Vagina (tissue), 2 donors: ENCODE measurements at regions not wholly inside any gene's neighbourhood (a gene's known extent, or its start where the extent isn't known, plus 50 kb on each side); places are given as distances from the start of the nearest gene placed in this dataset.

Experiments used
- POLR2AphosphoS5 ChIP-seq, 2 donors: sonication (generic); formaldehyde crosslinking; IDR thresholded peaks; one replicate each; pipeline ENCODE4 v1.9.0; 2017; ENCODE audit warnings: antibody characterized with exemption in 2 of 2, mild to moderate bottlenecking in 2 of 2, low read depth in 1 of 2; ENCODE audit not compliant: insufficient read depth in 1 of 2
- TF ChIP-seq, protein P1 (sequence below), 3 experiments: fragments of 450-650 bp in 2 of 3; fragments of 200-600 bp in 1 of 3; sonication (generic) in 1 of 3; IDR thresholded peaks; one replicate each; pipeline ENCODE4 v1.5.1; 2017 to 2019; ENCODE audit warnings: antibody characterized with exemption in 3 of 3, mild to moderate bottlenecking in 2 of 3, moderate library complexity in 2 of 3

DNA sequence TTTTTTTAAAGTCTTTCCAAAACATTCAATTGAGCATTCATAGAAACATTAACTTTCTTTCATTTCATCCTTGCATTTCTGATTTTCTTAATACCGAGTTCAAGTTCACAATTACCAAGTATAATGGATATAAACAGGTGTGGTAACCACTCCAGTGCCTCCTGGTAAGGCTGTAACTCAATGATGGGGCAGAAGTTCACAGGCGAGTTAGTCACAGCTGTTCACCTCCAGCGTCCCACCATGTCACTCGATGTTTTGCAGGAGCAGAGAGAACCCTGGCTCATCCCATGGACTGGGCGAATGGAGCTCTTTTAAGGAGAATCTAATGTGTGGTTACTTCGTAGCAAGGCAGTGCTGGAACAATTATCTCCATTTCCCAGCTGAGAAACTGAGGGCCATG, 94.4 kb upstream of the ALX4 start:
- no peak for TF ChIP-seq POLR2AphosphoS5 (IDR thresholded peaks at IDR 0.05; ENCODE audit: insufficient read depth in 1 of 2, low read depth in 1 of 2)
- TF ChIP-seq, protein P1, sequence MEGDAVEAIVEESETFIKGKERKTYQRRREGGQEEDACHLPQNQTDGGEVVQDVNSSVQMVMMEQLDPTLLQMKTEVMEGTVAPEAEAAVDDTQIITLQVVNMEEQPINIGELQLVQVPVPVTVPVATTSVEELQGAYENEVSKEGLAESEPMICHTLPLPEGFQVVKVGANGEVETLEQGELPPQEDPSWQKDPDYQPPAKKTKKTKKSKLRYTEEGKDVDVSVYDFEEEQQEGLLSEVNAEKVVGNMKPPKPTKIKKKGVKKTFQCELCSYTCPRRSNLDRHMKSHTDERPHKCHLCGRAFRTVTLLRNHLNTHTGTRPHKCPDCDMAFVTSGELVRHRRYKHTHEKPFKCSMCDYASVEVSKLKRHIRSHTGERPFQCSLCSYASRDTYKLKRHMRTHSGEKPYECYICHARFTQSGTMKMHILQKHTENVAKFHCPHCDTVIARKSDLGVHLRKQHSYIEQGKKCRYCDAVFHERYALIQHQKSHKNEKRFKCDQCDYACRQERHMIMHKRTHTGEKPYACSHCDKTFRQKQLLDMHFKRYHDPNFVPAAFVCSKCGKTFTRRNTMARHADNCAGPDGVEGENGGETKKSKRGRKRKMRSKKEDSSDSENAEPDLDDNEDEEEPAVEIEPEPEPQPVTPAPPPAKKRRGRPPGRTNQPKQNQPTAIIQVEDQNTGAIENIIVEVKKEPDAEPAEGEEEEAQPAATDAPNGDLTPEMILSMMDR (IDR thresholded peaks at IDR 0.05), result no peak
